8988T (cell line): ENCODE measurements at regions not wholly inside any gene's neighbourhood (a gene's known extent, or its start where the extent isn't known, plus 50 kb on each side); places are given as distances from the start of the nearest gene placed in this dataset.

Experiments
- DNase-seq: peaks from one replicate; pipeline ENCODE4 v3.0.0; 2011

DNA sequence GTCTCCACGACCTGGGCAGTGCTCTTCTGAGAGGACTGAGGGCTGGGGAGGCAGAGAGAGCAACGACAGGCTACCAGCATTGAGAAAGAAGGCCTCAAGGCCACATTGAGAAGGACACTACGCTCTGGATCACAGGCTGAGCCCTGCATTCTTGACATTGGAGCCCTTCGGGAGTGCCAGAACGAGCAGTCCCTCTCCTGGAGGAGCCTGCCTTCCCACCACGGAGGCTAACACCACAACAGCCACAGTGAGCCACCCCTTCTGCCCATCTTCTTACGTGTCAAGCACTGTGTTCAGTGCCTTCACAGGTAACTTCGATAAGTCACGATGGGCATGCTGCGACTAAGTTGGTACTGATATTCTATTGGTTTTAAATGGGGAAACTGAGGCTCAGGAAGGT is 267.8 kb downstream of the RPS24 start:
- no peak for DNase-seq

GRCh38 chr10:78301891-78302738 is 268.5 kb downstream of the RPS24 start:
- no peak for DNase-seq

- DNase-seq: peak; percentile 26
These were observed 269.0 kb downstream of the RPS24 start for GRCh38 chr10:78302739-78302988.

DNA sequence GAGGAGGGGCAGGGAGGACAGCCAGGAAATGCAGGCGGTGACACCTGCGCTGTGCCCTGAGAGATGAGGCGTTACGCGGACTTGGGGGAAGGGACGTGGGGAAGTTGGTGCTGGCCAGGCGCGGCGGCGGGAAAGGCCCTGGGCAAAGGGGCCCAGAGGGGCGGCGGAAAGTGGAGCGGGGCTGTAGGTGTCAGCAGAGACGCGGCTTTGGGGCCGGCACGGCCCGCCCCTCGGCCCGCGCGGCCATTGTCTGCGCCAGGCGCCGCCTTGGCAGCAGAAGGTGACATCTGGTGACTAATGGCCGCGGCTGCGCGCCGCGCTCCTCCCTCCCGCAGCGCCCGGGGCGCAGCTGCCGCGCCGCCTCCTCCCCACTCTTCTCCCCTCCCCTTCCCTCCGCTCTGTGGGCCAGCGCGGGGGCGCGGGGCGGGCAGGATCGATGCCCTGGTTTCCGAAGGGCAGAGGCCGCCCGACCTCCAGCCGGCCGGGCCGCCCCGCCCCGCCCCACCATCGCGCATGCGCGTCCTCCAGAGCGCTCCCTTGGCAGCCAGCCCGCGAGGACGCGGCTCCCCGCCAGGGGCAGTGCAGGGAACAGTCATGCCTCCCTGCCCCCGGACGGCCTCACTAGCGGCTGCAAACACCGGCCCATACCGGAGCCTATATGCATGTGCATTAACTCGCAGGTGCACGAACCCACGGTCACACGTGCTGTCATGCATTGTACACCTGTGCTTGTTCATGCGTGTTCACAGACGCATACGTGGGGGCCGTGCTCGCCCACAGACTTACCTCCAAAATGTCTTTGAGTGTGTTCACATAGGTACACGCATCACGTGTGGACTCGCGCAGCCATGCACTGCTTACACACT is 269.6 kb downstream of the RPS24 start:
- peak; percentile 98 for DNase-seq

- no peak for DNase-seq
These were observed 270.7 kb downstream of the RPS24 start for GRCh38 chr10:78304091-78305045.

DNA sequence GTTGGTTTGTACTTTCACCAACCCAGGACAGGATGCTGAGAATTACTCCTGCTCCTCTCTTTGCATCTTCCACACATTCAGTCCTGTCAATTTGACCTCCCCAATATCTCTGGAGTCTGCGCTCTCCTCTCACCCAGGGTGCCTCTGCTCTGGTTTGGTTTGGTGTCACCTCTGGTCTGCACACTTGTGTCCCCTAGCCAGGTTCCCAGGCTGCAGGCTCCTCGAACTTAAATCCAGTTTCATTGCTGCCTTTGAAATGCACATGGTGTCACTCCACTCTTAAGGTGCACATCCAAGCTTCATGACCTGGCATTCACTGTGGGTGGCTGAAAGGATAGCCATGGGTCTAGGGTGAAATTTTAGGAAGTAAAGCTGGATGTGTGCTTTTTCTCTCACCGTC is 271.6 kb downstream of the RPS24 start:
- DNase-seq: no peak

GRCh38 chr10:78306358-78306757 is 272.7 kb downstream of the RPS24 start:
- no peak for DNase-seq

- DNase-seq: no peak
These were observed 273.9 kb downstream of the RPS24 start for GRCh38 chr10:78307576-78307975.

GRCh38 chr10:78309536-78310237 is 276.0 kb downstream of the RPS24 start:
- DNase-seq: no peak

GRCh38 chr10:78310481-78311080 is 276.9 kb downstream of the RPS24 start:
- DNase-seq: no peak

DNA sequence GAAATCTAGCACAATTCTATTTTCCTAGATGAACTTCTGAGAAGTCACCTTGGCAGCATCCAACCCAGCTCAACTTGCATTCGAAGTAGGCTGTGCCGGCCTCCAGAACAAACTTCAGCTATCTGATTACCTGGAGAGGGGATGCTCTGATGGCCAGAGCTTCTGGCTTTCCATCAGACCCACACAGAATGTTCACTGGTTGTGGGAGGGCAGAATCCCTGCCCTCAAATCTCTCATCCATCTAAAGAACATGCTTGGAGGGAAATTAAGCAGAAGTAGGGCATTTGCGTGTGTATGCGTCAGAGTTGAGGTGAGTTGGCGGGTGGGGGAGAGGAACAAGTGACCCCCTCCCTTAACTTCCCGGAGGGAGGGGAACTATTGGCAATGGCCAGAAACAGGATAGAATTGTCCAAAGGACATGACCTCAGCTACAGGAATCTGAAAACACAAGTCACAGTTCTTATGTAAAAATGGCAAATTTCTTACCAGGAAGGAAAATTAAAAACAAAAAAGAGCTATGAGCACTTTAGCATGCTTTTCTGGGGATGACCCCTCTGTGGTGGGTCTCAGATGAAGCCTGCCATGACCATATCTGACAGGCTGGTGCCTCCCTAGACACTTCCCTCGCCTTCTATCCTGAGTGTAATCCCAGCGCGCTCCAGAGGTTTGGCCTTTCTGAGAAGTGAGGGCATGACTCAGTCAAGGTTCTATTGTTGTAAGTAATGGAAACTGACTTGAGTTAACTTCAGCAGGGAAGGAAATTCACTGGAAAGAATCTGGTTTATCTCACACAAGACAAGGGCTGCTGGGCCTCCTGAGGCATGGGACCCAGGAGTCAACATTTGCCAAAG is 278.8 kb downstream of the RPS24 start:
- no peak for DNase-seq

- no peak for DNase-seq
These were observed 279.4 kb downstream of the RPS24 start for GRCh38 chr10:78313048-78313381.

DNA sequence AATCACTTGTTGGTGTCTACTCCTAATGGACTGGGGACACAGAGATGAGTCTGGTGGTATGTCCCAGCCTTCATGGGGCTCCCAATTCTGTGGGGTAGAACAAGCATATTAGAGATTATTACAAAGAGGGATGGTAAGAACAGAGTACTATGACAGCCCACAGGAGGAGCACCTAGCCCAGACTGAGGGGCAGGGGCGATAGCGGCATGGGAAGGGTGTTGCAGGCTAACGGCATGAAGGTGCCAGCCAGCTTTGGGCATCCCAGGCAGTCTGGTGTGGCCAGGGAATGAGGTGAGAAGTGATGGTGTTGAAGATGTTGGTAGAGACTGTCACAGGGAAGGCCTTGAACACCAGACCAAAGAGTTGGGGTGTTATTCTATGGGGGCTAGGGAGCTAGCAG is 280.0 kb downstream of the RPS24 start:
- DNase-seq: no peak

DNA sequence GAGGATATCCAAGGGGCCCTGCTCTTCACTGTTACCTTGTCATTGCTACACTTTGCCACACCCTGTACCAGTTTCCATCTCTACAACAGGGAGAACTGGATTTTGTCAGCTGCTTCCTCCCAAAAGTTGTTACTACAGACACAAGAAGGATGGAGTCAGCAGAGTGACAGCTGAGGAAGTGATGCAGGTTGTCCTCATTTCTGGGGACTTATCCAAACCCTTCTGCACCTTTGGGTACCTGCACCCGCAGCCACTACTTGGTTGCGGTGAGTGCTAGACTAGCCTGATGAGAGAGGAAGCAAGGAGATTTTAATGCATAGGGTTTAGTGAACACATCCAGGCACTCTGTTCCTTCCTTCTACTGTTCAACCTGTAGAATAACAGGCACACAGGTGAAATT is 281.0 kb downstream of the RPS24 start:
- DNase-seq: no peak

GRCh38 chr10:78316451-78316931 is 282.8 kb downstream of the RPS24 start:
- no peak for DNase-seq

- no peak for DNase-seq
These were observed 284.6 kb downstream of the RPS24 start for GRCh38 chr10:78318305-78318704.

DNA sequence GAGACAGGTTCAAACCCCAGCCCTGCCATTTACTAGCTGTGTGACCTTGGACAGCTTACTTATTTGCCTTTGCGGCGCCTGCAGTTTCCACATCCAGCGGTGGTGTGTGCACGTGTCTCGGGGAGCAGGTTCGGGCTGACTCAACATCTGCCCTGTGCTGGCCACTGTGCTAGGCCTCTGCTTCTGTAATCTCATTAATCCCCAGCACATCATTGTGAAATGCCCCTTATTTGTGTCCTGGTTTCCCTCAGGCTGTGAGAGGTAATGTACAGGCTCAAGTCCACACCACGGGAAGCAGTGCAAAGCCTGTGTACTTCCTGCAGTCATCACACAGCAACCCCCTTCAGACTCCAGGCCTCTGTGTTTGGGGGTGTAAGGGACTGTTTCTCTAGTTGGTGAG is 285.7 kb downstream of the RPS24 start:
- no peak for DNase-seq

- DNase-seq: no peak
These were observed 286.2 kb downstream of the RPS24 start for GRCh38 chr10:78319841-78320240.

DNA sequence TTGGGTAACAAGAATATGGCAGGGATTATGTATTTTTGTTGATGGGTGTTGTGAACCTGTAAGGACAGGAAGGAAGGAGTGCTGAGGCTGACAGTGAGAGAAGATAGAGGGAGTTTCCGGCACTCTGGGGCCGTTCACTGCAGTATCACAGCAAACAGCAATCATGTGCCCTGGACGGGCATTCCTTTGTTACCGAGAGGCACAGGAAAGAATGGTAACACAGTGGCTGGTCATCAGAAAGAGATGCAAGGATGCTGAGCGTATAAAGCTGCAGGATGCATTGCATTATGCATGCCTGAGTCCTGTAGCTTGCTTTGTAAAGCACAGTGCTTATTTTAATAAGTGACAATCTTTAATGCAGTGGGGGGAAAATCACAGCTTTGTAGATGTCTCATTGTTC is 286.8 kb downstream of the RPS24 start:
- DNase-seq: no peak

- no peak for DNase-seq
These were observed 287.3 kb downstream of the RPS24 start for GRCh38 chr10:78321000-78321399.

- no peak for DNase-seq
These were observed 287.8 kb downstream of the RPS24 start for GRCh38 chr10:78321500-78321899.
